ENCODE measurements at regions not wholly inside any gene's neighbourhood (a gene's known extent, or its start where the extent isn't known, plus 50 kb on each side); places are given as distances from the start of the nearest gene placed in this dataset.

GRCh38 chr1:29688471-29689365, 452.4 kb downstream of the PTPRU start:
- peaks cover 19% of the 10 kb centered on the region for H3K27me3 Mint-ChIP-seq (ENCODE audit: insufficient read depth, unreplicated experiment)
- H3K4me1 ChIP-seq: no peaks in the 10 kb centered on the region
- no peaks in the 10 kb centered on the region for H3K4me1 Mint-ChIP-seq (ENCODE audit: low read depth, unreplicated experiment)
- no peaks in the 10 kb centered on the region for H3K36me3 ChIP-seq (ENCODE audit: control insufficient read depth, insufficient read depth, low read length)
- H3K4me3 ChIP-seq (ENCODE audit: low read depth, low read length): no peak overlapping the region
- CTCF ChIA-PET: no interaction called here
- no TSS peak for BruUV-seq (replicated peaks)
- no peaks in the 10 kb centered on the region for H3K9me3 Mint-ChIP-seq (ENCODE audit: unreplicated experiment)
- DNase-seq: no peak
- H3K9me3 ChIP-seq: no peaks in the 10 kb centered on the region
- no peak for TF ChIP-seq CTCF (IDR thresholded peaks at IDR 0.05; ENCODE audit: insufficient read depth in 1 of 2, low read depth in 1 of 2, low read length in 1 of 2, severe bottlenecking in 1 of 2, unreplicated experiment in 1 of 2)
- H3K27me3 ChIP-seq (replicated peaks; ENCODE audit: control insufficient read depth, insufficient read depth, low read length): no peaks in the 10 kb centered on the region
- intact Hi-C loops (cut with micrococcal nuclease; ENCODE audit: unreplicated experiment): no loop called here
- no peak overlapping the region for H3K4me3 Mint-ChIP-seq (ENCODE audit: unreplicated experiment)
- H3K27ac Mint-ChIP-seq (ENCODE audit: unreplicated experiment): no peak overlapping the region
- H3K36me3 Mint-ChIP-seq (ENCODE audit: insufficient read depth, unreplicated experiment): peaks cover 5% of the 10 kb centered on the region
- POLR2A ChIA-PET: no interaction called here

- POLR2A ChIA-PET: no interaction called here
- TF ChIP-seq CTCF (IDR thresholded peaks at IDR 0.05; ENCODE audit: insufficient read depth in 1 of 2, low read depth in 1 of 2, low read length in 1 of 2, severe bottlenecking in 1 of 2, unreplicated experiment in 1 of 2): no peak
Observed at GRCh38 chr1:29687601-29688244, 451.4 kb downstream of the PTPRU start.

GRCh38 chr1:29687166-29687565, 450.8 kb downstream of the PTPRU start:
- no peaks in the 10 kb centered on the region for H3K36me3 ChIP-seq (ENCODE audit: control insufficient read depth, insufficient read depth, low read length)
- intact Hi-C loops (cut with micrococcal nuclease; ENCODE audit: unreplicated experiment): no loop called here
- no peak for DNase-seq
- Mint-ChIP-seq H3K4me3 (ENCODE audit: unreplicated experiment) (no peak overlapping the region), H3K27me3 (ENCODE audit: insufficient read depth, unreplicated experiment) (peaks cover 19% of the 10 kb centered on the region), H3K4me1 (ENCODE audit: low read depth, unreplicated experiment) (no peaks in the 10 kb centered on the region), H3K27ac (ENCODE audit: unreplicated experiment) (no peak overlapping the region), H3K9me3 (ENCODE audit: unreplicated experiment) (no peaks in the 10 kb centered on the region), H3K36me3 (ENCODE audit: insufficient read depth, unreplicated experiment) (peaks cover 5% of the 10 kb centered on the region)
- TF ChIP-seq CTCF (IDR thresholded peaks at IDR 0.05; ENCODE audit: insufficient read depth in 1 of 2, low read depth in 1 of 2, low read length in 1 of 2, severe bottlenecking in 1 of 2, unreplicated experiment in 1 of 2): no peak
- ChIA-PET POLR2A (no interaction called here), CTCF (no interaction called here)
- no peaks in the 10 kb centered on the region for H3K9me3 ChIP-seq
- no peaks in the 10 kb centered on the region for H3K4me1 ChIP-seq
- no TSS peak for BruUV-seq (replicated peaks)
- H3K27me3 ChIP-seq (replicated peaks; ENCODE audit: control insufficient read depth, insufficient read depth, low read length): no peaks in the 10 kb centered on the region
- no peak overlapping the region for H3K4me3 ChIP-seq (ENCODE audit: low read depth, low read length)

More at GRCh38 chr1:29687601-29688244, 451.4 kb downstream of the PTPRU start:
- Histone ChIP-seq H3K4me3 (ENCODE audit: low read depth, low read length) (no peak overlapping the region), H3K36me3 (ENCODE audit: control insufficient read depth, insufficient read depth, low read length) (no peaks in the 10 kb centered on the region), H3K9me3 (no peaks in the 10 kb centered on the region), H3K4me1 (no peaks in the 10 kb centered on the region), H3K27me3 (replicated peaks; ENCODE audit: control insufficient read depth, insufficient read depth, low read length) (no peaks in the 10 kb centered on the region)
- H3K4me3 Mint-ChIP-seq (ENCODE audit: unreplicated experiment): no peak overlapping the region
- intact Hi-C loops (cut with micrococcal nuclease; ENCODE audit: unreplicated experiment): no loop called here
- no TSS peak for BruUV-seq (replicated peaks)
- no peak overlapping the region for H3K27ac Mint-ChIP-seq (ENCODE audit: unreplicated experiment)
- peaks cover 5% of the 10 kb centered on the region for H3K36me3 Mint-ChIP-seq (ENCODE audit: insufficient read depth, unreplicated experiment)
- CTCF ChIA-PET: no interaction called here
- H3K27me3 Mint-ChIP-seq (ENCODE audit: insufficient read depth, unreplicated experiment): peaks cover 19% of the 10 kb centered on the region
- no peak for DNase-seq
- no peaks in the 10 kb centered on the region for H3K4me1 Mint-ChIP-seq (ENCODE audit: low read depth, unreplicated experiment)
- no peaks in the 10 kb centered on the region for H3K9me3 Mint-ChIP-seq (ENCODE audit: unreplicated experiment)
